ENCODE measurements at regions not wholly inside any gene's neighbourhood (a gene's known extent, or its start where the extent isn't known, plus 50 kb on each side); places are given as distances from the start of the nearest gene placed in this dataset.

DNA sequence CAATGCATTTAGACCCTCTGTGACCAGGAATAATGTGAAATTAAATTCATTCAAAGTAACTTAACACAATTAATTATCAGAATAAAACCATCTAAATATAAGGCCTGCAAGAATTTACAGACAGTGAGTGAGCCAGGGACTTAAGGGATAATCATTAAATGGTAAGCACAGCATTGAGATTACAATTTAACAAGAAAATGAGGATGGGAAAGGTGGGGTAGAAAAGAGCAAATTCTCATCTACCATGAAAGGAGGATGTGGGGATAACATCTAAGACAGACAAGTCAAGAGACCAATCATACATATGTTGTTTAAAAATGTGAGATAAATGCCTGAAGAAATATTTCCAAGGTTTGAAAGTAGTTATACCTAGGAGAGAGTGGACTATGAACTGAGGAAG is 259.3 kb upstream of the NT5C1B start:
- Histone ChIP-seq H3K4me3 (no peak overlapping the region), H3K27me3 (no peaks in the 10 kb centered on the region), H3K36me3 (no peaks in the 10 kb centered on the region), H3K9me3 (no peaks in the 10 kb centered on the region), H3K4me1 (no peaks in the 10 kb centered on the region), H3K27ac (no peak overlapping the region)
- intact Hi-C loops (cut with DNase I; ENCODE audit: low total_unique reads): no loop called here
- DNase-seq: no peak
- TF ChIP-seq CTCF (IDR thresholded peaks at IDR 0.05): no peak
- TF ChIP-seq POLR2A (IDR thresholded peaks at IDR 0.05): no peak

- DNase-seq: no peak
- no peak overlapping the region for H3K27ac ChIP-seq
- H3K27me3 ChIP-seq: no peaks in the 10 kb centered on the region
- H3K4me1 ChIP-seq: no peaks in the 10 kb centered on the region
- H3K4me3 ChIP-seq: no peak overlapping the region
- H3K9me3 ChIP-seq: no peaks in the 10 kb centered on the region
- no peak for TF ChIP-seq CTCF (IDR thresholded peaks at IDR 0.05)
- TF ChIP-seq POLR2A (IDR thresholded peaks at IDR 0.05): no peak
- H3K36me3 ChIP-seq: no peaks in the 10 kb centered on the region
- intact Hi-C loops (cut with DNase I; ENCODE audit: low total_unique reads): no loop called here
Measured at GRCh38 chr2:18845854-18846445, 256.6 kb upstream of the NT5C1B start.

DNA sequence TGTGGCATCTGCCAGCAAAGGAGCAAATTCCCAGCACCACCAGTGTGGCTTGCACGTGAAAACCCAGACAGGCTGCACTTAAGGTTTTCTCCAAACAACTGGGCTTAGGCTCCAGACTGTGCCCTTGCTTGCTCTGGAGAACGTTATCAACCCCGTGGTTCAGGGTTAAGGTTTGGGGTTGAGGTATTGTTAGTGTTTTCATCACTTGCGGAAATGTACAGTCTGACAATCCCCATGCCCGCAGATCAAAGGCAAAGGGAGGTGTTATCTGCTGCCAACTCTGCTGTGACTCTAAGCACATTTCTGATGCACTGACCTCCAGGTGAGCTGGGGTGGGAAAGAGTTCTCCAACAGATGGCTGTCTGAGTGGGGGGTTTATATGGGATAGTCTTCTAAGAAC is 253.5 kb upstream of the NT5C1B start:
- Histone ChIP-seq H3K9me3 (no peaks in the 10 kb centered on the region), H3K27ac (no peak overlapping the region), H3K4me1 (no peaks in the 10 kb centered on the region), H3K36me3 (no peaks in the 10 kb centered on the region), H3K27me3 (no peaks in the 10 kb centered on the region), H3K4me3 (no peak overlapping the region)
- DNase-seq: no peak
- TF ChIP-seq CTCF (IDR thresholded peaks at IDR 0.05): no peak
- TF ChIP-seq POLR2A (IDR thresholded peaks at IDR 0.05): no peak
- intact Hi-C loops (cut with DNase I; ENCODE audit: low total_unique reads): no loop called here

DNA sequence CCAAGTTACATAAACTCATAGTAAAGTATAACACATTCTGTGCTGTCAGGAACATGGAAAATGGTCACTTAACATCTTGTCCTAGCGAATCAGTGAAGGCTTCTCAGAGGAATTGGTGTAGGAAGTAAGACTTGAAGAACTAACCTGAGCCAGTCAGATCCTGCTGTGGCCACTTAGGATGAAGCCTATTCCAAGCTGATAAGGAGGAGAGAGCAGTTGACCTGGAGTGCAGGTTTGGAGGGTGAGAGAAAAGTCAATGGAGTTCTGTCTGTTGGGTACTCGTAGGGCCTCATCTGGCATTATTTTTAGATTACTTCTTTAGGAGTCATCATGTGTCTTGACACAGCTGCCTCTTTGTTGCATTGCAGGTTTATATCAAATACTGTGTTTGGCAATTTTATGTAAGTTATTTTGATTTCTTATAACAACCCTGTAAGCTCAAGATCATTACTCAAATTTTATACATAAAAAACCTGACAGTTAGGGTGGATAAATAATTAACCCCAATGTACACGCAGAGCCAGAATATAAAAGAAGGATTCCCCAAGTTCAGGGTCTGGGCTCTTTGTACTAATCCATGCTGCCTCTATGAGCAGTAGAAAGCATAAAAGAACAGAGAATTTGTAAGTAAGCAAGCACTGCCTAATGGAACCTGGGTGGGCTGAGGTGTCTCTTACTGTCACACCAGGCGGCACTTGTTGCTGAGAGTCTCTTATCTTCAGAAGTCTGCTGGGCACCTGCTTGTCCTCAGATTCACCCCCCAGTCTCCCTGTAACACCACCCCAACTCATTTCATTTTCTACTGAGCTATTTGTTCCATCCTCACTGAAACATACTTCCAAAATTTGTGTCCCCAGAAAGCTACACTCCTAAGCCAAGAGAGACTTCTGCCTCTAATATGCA is 252.1 kb upstream of the NT5C1B start:
- Histone ChIP-seq H3K27ac (no peak overlapping the region), H3K9me3 (no peaks in the 10 kb centered on the region), H3K4me1 (no peaks in the 10 kb centered on the region), H3K27me3 (no peaks in the 10 kb centered on the region), H3K36me3 (no peaks in the 10 kb centered on the region), H3K4me3 (no peak overlapping the region)
- intact Hi-C loops (cut with DNase I; ENCODE audit: low total_unique reads): no loop called here
- no peak for TF ChIP-seq POLR2A (IDR thresholded peaks at IDR 0.05)
- TF ChIP-seq CTCF (IDR thresholded peaks at IDR 0.05): no peak
- DNase-seq: no peak

DNA sequence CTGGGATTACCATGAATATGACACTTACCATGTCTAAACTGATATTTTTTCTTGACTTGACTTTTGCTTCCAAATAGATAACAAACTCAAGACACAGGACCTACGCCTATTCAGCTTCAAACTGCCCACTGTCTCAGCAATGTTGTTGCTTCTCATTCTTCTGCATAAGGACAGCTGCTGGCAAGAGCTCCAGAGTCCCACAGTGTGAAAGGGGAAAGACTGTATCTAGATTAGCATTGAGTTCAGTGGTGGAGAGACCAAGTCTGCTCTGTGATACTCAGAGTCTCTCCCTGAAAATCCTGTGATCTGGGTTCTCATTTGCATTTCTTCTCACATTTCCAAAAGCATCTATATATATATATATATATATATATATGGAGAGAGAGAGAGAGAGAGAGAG is 247.9 kb upstream of the NT5C1B start:
- H3K4me3 ChIP-seq: no peak overlapping the region
- intact Hi-C loops (cut with DNase I; ENCODE audit: low total_unique reads): no loop called here
- H3K36me3 ChIP-seq: no peaks in the 10 kb centered on the region
- no peak overlapping the region for H3K27ac ChIP-seq
- H3K4me1 ChIP-seq: peaks cover 0 to 2% of the 10 kb centered on the region in 2 donors
- H3K27me3 ChIP-seq: no peaks in the 10 kb centered on the region
- TF ChIP-seq POLR2A (IDR thresholded peaks at IDR 0.05) (no peak), CTCF (IDR thresholded peaks at IDR 0.05) (no peak)
- no peak for DNase-seq
- no peaks in the 10 kb centered on the region for H3K9me3 ChIP-seq
